HG03432 (cell line): ENCODE measurements at regions not wholly inside any gene's neighbourhood (a gene's known extent, or its start where the extent isn't known, plus 50 kb on each side); places are given as distances from the start of the nearest gene placed in this dataset.

Experiments used
- ATAC-seq: cut with Tn5 transposase; IDR thresholded peaks from one replicate; pipeline ENCODE4 v1.9.1; 2021; ENCODE audit warnings: mild to moderate bottlenecking, moderate library complexity; ENCODE audit not compliant: unreplicated experiment

DNA sequence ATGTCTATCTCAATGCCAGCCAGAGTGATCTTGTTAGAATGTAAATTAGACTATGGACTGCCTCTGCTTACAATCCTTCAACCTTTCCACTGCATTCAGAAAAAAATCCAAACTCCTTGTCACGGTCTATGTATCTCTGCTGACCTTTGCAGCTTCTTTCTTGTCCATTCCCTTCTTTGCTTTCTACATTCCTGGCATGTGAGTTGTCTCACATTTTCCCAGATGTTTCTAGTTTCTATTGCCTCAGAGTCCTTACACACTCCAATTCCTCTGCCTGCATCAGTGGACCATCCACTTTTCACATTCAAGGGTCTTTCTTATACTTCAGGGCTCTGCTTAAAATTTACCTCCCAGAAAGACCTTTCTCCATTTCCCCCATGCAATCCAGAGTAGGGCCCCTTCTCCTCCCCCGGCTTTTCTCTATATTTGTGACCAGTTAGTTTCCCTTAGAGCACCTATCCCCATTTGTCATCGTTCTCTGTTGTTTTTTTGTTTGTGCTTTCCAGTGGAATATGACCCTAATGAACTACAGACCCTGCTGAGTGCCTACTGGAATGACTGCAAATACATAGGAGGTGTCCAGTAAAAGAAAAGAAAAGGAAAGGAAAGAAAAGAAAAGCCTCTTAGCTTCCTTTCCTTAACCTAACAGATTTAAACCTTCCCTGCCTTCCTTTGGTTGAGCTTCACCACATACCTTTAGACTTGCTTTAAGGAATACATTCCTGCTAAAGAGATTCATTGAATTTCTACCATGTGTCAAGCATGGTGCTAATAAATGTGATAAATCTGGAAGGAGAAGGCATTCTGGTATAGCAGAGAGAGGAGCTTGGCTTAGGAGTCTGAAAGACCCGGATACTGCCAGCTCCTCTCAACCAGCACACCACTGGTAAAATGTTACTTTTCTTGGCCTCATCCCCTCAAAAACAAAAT is 102.0 kb downstream of the DIRAS3 start:
- no peak for ATAC-seq

- ATAC-seq, result no peak
These were observed 103.3 kb downstream of the DIRAS3 start for GRCh38 chr1:67947114-67947513.

GRCh38 chr1:67945733-67946374 is 104.6 kb downstream of the DIRAS3 start:
- no peak for ATAC-seq

DNA sequence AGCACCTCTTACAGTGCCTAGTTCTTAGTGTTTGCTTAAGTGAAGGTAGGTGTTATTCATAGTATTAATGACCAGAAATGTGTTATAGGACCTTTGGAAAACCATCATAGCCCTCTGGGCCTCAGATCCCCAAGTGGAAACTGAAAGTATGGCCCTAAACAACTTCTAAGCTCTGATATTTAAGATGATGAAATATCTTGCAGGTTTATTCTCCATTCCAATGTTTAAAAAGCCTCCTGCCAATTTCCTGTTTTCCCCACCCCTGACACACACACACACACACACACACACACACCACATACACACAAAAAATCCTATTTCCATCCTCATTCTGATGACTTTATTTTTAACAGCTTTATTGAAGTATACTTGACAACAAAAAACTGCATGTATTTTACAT is 108.2 kb downstream of the DIRAS3 start:
- no peak for ATAC-seq

DNA sequence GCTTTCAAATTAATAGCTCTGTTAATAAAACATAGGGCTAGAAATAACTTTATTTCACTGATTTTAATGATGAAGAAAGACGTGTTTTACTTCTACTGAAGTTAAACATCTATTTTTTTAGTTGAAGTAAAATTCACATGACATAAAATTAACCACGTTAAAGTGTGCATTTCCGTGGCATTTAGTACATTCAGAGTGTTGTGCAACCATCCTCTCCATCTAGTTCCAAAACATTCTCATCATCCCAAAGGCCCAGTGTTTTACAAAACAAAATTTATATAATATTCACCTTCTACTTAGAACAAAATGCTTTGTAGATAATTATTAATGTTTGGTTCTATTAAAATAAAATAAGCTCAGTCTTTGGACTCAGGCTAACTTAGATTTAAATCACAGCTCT is 108.5 kb upstream of the GNG12 start:
- no peak for ATAC-seq

DNA sequence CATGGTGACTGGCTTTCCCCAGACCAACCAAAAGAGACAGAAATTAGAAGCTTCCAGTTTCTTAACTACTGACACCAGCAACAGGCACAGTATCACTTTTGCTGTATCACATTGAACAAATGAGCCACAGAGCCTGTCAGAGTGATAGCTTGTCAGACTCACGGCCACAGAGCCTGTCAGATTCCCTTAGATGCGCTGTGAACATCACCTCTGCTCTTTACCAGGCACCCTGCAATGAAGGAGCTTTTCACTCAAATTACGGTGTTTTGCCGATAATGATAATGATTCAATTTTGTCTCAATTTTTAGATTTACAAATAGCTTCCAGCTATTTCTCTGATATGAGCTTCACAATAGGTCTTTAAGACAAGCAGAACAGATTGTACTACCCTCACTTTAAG is 107.9 kb upstream of the GNG12 start:
- no peak for ATAC-seq

DNA sequence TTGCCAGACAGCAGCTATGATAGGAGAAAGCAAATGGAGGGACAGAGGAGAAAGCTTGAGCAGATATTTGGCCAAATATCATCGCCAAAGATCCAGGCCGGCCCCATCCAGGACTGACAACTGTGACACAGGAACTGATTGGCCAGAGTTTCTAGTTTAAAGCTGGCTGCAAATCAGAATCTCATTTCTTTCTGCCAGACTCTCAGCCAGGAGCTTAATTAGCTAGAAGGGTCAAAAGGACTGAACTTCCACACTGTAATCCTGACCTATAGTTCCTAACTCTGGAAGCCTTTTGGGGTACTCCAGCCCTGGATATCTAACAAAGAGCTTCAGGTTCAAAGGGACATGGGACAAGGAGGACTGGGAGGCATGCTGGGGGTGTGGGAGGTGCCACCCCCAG is 106.7 kb upstream of the GNG12 start:
- ATAC-seq, result no peak

GRCh38 chr1:67939186-67939743 is 106.0 kb upstream of the GNG12 start:
- no peak for ATAC-seq

DNA sequence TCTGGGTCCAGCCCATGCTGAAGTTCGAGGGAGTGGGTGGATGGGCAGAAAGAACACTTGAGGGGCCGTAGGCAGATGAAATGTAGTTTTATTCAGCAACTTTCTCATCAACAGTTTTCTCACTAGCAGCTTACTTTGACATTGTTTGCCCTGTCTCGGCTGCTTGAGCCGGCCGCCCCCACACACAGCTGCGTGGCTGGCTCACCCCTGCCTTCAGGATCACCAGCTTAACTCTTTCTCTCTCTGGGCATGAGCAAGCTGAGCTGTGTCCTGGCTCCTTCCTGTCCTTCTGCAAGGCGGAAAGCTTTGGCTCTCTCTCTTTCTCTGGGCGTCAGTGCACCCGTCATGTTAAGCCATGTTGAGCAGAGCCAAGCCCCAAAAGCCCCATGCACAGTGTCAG is 104.4 kb upstream of the GNG12 start:
- ATAC-seq, result no peak

GRCh38 chr1:67937010-67937409 is 103.7 kb upstream of the GNG12 start:
- ATAC-seq, result no peak

GRCh38 chr1:67935560-67935959 is 102.3 kb upstream of the GNG12 start:
- ATAC-seq, result no peak

DNA sequence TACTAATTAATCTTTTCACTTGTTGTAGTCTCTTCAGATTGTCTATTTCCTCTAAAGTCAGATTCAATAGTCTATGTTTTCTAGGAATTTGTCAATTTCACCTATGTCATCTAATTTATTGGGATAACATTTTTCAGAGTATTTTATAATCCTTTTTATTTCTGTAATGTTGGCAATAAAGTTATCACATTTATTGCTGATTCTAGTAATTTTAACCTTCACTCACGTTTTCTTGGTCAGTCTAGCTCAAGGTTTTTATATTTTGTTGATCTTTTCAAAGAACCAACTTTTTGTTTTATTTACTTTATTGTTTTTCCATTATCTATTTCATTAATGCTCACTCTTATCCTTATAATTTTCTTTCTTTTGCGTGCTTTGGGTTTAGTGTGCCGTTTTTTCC is 97.9 kb upstream of the GNG12 start:
- no peak for ATAC-seq

- no peak for ATAC-seq
These were observed 89.8 kb upstream of the GNG12 start for GRCh38 chr1:67923074-67923473.

DNA sequence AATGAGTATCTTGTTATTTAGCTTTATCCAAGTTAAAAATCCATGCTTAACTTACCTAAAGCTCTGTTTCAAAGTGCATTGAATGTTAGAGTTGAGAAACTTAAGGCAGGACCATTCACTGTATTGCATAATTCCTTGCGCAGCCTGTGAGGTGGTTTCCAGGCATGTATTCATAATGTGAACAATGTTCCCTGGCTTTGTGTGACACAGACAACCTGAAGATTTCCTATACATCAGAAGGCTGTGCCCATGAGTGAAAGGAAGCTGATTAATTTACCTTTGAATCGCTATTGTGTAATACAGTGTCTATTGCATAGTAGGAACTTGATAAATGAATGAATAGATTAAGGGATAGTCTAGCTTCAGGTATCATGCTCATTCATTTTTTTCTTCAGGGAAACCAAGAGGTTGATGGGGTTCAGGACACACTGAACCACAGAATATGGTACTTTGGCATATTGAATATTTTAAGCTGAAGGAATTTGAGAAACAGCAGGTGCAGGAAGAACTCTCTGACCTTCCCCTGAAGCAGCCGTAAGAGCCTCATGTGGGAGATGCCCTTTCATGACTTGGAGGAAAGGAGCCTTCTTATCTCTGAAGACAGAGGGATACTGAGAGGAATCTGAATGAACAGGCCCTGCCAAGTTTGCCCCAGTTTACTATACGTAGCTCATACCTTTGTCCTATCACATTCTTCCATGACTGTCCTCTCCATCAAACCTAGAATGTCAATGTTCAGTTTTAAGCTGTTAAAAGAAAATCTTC is 88.6 kb upstream of the GNG12 start:
- no peak for ATAC-seq

DNA sequence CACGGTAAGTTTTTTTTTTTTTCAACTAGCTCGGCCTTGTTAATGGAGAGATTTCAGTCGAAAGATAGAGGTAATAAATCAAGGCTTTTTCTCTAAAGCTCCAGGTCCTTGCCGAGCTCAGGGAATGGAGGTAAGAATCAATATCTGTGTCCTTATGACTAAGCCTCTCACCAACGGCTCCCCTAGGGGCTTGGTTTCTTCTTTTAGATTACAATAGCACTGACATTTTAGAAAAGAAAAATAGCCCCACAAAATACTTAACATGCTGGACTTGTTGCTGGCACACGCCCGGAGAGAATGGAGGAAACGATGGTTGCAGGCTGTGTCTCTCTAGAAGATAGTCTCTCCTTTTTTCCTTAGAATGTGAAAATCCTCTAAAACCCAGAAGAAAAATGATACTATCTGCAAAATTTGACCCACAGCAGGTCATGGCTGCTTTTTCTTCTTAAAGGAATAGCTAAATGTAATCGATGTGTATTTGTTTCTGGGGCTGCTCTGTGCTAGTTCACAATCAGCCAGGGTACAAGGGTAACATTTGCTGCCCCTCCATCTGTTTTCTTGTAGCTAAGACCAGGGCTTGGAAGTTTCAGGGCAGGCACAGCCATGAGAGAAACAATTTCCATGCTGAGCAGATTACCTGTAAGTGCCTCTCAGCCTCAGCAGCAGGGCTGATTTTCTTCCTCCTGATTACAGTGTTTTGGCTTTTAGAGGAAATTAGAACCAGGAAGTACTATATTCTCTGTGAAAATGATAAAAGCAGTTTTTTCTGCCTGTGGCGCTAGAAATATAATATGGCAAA is 86.2 kb upstream of the GNG12 start:
- ATAC-seq, result no peak

DNA sequence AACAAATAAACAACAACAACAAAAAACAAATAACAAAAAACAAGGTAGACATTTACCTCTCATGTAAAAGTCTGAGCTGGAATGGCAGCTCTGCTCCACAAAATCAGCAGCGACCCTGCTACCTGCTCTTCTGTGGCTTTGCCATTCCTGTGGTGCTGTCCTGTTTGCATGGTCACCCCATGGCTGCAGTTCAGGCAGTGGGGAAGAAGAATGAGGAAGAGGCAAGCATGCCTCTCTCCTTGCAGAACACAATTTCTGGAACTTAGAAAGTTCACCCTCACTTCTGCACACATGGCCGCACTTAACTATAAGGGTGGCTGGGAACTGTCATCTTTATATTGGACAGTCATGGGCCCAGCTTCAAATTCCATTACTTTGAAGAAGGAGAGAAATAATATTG is 84.8 kb upstream of the GNG12 start:
- no peak for ATAC-seq

- ATAC-seq, result no peak
These were observed 83.7 kb upstream of the GNG12 start for GRCh38 chr1:67917006-67917405.

GRCh38 chr1:67916140-67916886 is 83.0 kb upstream of the GNG12 start:
- no peak for ATAC-seq

DNA sequence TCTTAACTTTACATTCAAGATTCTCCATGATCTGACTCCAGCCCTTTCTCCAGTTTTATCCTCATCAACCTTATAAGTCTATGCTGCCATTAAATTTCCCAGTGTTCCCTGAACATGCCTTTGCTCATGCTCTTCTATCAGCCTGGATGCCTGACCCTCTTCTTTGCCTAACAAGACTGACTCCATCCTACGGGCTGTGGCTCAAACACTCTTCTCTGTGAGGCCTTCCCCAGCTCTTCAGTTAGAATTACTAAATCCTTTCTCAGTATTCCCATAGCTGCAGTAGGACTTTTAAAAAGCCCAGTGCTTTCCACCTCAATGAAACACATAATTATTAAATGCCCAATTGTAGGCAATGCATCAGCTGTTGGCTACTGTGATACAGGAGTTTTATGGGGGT is 76.5 kb upstream of the GNG12 start:
- ATAC-seq, result no peak
